GM12873 (cell line): ENCODE measurements at regions not wholly inside any gene's neighbourhood (a gene's known extent, or its start where the extent isn't known, plus 50 kb on each side); places are given as distances from the start of the nearest gene placed in this dataset.

Experiments used
- CTCF ChIP-seq: IDR thresholded peaks from 2 replicates; pipeline ENCODE4 v1.5.1; 2012; ENCODE audit warnings: low read depth, mild to moderate bottlenecking, moderate library complexity, low read length, control low read depth; ENCODE audit not compliant: insufficient read depth; ENCODE audit errors: missing control alignments

GRCh38 chr4:123325241-123325681, 71.3 kb upstream of the SPRY1 start:
- no peak for TF ChIP-seq CTCF

- no peak for TF ChIP-seq CTCF
These were observed 69.2 kb upstream of the SPRY1 start for GRCh38 chr4:123327346-123327745.

GRCh38 chr4:123327846-123328429, 68.7 kb upstream of the SPRY1 start:
- TF ChIP-seq CTCF = no peak

- no peak for TF ChIP-seq CTCF
These were observed 57.9 kb upstream of the SPRY1 start for GRCh38 chr4:123338715-123339114.

GRCh38 chr4:123339507-123340380, 56.9 kb upstream of the SPRY1 start:
- no peak for TF ChIP-seq CTCF

- TF ChIP-seq CTCF = no peak
These were observed 56.3 kb upstream of the SPRY1 start for GRCh38 chr4:123340381-123340701.

GRCh38 chr4:123342498-123342897, 54.1 kb upstream of the SPRY1 start:
- no peak for TF ChIP-seq CTCF
